ENCODE measurements at regions not wholly inside any gene's neighbourhood (a gene's known extent, or its start where the extent isn't known, plus 50 kb on each side); places are given as distances from the start of the nearest gene placed in this dataset.

DNA sequence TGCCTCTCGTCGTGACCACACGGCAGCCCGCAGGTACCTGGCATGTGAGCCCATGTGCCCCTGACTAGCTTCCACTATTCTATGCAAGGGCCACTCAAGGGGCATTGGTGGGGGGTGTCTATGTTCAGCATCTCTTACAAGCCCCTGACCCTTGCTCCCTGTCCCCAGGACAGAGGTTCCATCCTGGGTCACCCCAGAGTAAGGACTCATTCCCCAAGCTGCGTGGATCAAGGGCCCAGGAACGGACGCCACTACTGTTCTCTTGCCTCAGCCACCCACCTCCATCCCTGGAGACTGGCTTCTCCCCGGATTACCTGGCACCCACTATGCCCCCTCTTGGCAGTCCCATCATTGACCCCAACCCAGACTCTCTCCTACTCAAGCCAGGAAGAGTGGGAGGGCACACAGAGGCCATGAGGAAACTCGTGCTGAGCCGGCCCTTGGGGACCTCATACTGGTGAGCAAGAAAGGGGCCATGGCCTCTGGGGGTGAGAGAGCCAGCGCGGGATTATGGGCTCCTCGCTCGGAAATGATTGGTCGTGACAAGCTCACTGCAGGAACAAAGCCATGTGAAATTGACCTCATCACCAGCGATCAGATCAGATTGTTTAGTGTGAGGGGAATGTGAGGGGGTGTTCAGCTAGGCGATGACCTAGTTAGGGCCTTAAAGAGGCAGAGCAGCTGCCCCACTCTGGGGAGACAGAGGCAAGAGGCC is 50.1 kb upstream of the PJA1 start:
- no peak for TF ChIP-seq POLR2A (IDR thresholded peaks at IDR 0.05)
- TF ChIP-seq, protein P1, sequence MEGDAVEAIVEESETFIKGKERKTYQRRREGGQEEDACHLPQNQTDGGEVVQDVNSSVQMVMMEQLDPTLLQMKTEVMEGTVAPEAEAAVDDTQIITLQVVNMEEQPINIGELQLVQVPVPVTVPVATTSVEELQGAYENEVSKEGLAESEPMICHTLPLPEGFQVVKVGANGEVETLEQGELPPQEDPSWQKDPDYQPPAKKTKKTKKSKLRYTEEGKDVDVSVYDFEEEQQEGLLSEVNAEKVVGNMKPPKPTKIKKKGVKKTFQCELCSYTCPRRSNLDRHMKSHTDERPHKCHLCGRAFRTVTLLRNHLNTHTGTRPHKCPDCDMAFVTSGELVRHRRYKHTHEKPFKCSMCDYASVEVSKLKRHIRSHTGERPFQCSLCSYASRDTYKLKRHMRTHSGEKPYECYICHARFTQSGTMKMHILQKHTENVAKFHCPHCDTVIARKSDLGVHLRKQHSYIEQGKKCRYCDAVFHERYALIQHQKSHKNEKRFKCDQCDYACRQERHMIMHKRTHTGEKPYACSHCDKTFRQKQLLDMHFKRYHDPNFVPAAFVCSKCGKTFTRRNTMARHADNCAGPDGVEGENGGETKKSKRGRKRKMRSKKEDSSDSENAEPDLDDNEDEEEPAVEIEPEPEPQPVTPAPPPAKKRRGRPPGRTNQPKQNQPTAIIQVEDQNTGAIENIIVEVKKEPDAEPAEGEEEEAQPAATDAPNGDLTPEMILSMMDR (IDR thresholded peaks at IDR 0.05): no peak
